Endodermal cell (in vitro differentiated cells): ENCODE measurements at regions not wholly inside any gene's neighbourhood (a gene's known extent, or its start where the extent isn't known, plus 50 kb on each side); places are given as distances from the start of the nearest gene placed in this dataset.

ENCODE experiments used
- DNase-seq: peaks from one replicate; pipeline ENCODE4 v3.0.0-alpha.2; 2017
- H3K27ac ChIP-seq: 2 replicates; pipeline ENCODE4 v1.5.1; 2013; ENCODE audit warnings: mild to moderate bottlenecking, low read depth, low read length, moderate library complexity
- H3K27me3 ChIP-seq: 2 replicates; pipeline ENCODE4 v1.6.1; 2013; ENCODE audit warnings: mild to moderate bottlenecking, low read length, moderate library complexity; ENCODE audit not compliant: insufficient read depth, control insufficient read depth, poor library complexity, severe bottlenecking
- H3K36me3 ChIP-seq: 2 replicates; pipeline ENCODE4 v1.7.0; 2013; ENCODE audit warnings: mild to moderate bottlenecking, low read length, moderate library complexity; ENCODE audit not compliant: control insufficient read depth, insufficient read depth
- H3K4me1 ChIP-seq: one replicate; pipeline ENCODE4 v1.7.0; 2013; ENCODE audit warnings: low read length; ENCODE audit not compliant: control insufficient read depth, insufficient read depth
- H3K4me3 ChIP-seq: 2 replicates; pipeline ENCODE4 v1.5.1; 2013; ENCODE audit warnings: mild to moderate bottlenecking, low read length, moderate library complexity
- H3K9ac ChIP-seq: 2 replicates; pipeline ENCODE4 v1.6.1; 2013; ENCODE audit warnings: mild to moderate bottlenecking, low read length, moderate library complexity; ENCODE audit not compliant: poor library complexity, severe bottlenecking; ENCODE audit errors: extremely low read depth
- H3K9me3 ChIP-seq: 2 replicates; pipeline ENCODE4 v1.6.1; 2013; ENCODE audit warnings: mild to moderate bottlenecking, low read length, moderate library complexity; ENCODE audit not compliant: control insufficient read depth
- H3K27ac Mint-ChIP-seq: 2 replicates; pipeline ENCODE4 v1.8.0; 2020; ENCODE audit warnings: mixed read lengths
- H3K27me3 Mint-ChIP-seq: 2 replicates; pipeline ENCODE4 v1.8.0; 2021; ENCODE audit warnings: mild to moderate bottlenecking, mixed read lengths; ENCODE audit not compliant: insufficient read depth
- H3K36me3 Mint-ChIP-seq: 2 replicates; pipeline ENCODE4 v1.8.0; 2020; ENCODE audit warnings: low read depth, mixed read lengths
- H3K4me1 Mint-ChIP-seq: 2 replicates; pipeline ENCODE4 v1.8.0; 2020; ENCODE audit warnings: mixed read lengths
- H3K4me3 Mint-ChIP-seq: 2 replicates; pipeline ENCODE4 v1.8.0; 2020; ENCODE audit warnings: mild to moderate bottlenecking, moderate library complexity, mixed read lengths
- H3K9me3 Mint-ChIP-seq: 2 replicates; pipeline ENCODE4 v1.8.0; 2020; ENCODE audit warnings: mild to moderate bottlenecking, mixed read lengths
- WGBS, 2 experiments: methylation state at CpG; one replicate each; pipeline versions ENCODE4 v1.1.5 to v1.1.7; 2013; ENCODE audit warnings: missing lambda C conversion rate in 2 of 2, mixed read lengths in 1 of 2; ENCODE audit not compliant: insufficient coverage in 1 of 2, insufficient read length in 1 of 2; 5-methylcytosine and 5-hydroxymethylcytosine counted together
- TF ChIP-seq, protein P1 (sequence below): fragments of 200-600 bp; sonication (generic); conservative IDR thresholded peaks from 2 replicates; pipeline ENCODE4 v1.5.0; 2021; ENCODE audit warnings: antibody characterized with exemption, mild to moderate bottlenecking

DNA sequence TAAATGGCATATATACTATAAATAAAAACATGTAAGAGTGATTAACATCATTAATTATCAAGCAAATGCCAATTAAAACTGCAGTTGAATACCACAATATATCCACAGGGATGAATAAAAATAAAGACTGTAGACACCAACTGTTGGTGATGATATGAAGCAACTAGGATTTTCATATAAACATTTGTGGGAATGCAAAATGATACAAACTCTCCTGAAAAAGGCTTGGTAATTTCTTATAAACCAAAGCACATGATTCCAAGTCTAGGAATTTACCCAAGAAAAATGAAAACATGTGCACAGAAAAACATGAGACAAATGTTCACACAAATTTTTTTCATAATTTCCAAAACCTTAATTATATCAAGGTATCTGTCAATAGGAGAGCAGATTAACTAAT lies 448.1 kb downstream of the ETV1 start:
- no peak overlapping the region for H3K9ac ChIP-seq
- peaks cover 28% of the 10 kb centered on the region for H3K4me1 Mint-ChIP-seq
- no peaks in the 10 kb centered on the region for H3K9me3 ChIP-seq
- H3K36me3 Mint-ChIP-seq: no peaks in the 10 kb centered on the region
- DNase-seq: no peak
- no peaks in the 10 kb centered on the region for H3K9me3 Mint-ChIP-seq
- H3K4me1 ChIP-seq: peaks cover 6% of the 10 kb centered on the region
- no peaks in the 10 kb centered on the region for H3K36me3 ChIP-seq
- H3K4me3 Mint-ChIP-seq: no peak overlapping the region
- no peak overlapping the region for H3K27ac Mint-ChIP-seq
- no peak overlapping the region for H3K27ac ChIP-seq
- TF ChIP-seq, protein P1, sequence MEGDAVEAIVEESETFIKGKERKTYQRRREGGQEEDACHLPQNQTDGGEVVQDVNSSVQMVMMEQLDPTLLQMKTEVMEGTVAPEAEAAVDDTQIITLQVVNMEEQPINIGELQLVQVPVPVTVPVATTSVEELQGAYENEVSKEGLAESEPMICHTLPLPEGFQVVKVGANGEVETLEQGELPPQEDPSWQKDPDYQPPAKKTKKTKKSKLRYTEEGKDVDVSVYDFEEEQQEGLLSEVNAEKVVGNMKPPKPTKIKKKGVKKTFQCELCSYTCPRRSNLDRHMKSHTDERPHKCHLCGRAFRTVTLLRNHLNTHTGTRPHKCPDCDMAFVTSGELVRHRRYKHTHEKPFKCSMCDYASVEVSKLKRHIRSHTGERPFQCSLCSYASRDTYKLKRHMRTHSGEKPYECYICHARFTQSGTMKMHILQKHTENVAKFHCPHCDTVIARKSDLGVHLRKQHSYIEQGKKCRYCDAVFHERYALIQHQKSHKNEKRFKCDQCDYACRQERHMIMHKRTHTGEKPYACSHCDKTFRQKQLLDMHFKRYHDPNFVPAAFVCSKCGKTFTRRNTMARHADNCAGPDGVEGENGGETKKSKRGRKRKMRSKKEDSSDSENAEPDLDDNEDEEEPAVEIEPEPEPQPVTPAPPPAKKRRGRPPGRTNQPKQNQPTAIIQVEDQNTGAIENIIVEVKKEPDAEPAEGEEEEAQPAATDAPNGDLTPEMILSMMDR: no peak
- H3K27me3 ChIP-seq: no peaks in the 10 kb centered on the region
- H3K27me3 Mint-ChIP-seq: no peaks in the 10 kb centered on the region
- H3K4me3 ChIP-seq: no peak overlapping the region

DNA sequence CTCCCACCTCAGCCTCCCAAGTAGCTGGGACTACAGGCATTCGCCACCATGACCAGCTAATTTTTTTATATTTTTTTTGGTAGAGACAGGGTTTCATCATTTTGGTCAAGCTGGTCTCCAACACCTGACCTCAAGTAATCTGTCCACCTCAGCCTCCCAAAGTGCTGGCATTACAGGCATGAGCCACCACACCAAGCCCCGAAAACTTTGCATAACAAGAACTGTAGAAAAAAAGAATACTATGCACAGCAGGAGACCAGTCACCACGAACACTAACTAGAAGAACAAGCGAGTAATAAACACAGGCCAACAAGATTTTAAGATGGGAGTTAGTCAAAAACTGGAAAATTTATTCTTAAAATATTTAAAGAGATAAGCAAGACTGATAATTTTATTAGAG lies 447.0 kb downstream of the ETV1 start:
- no peak for DNase-seq
- TF ChIP-seq, protein P1: no peak
- no peak overlapping the region for H3K4me3 ChIP-seq
- no peaks in the 10 kb centered on the region for H3K27me3 Mint-ChIP-seq
- H3K27ac ChIP-seq: no peak overlapping the region
- no peaks in the 10 kb centered on the region for H3K9me3 Mint-ChIP-seq
- no peak overlapping the region for H3K4me3 Mint-ChIP-seq
- peaks cover 10% of the 10 kb centered on the region for H3K4me1 ChIP-seq
- H3K9ac ChIP-seq: no peak overlapping the region
- H3K36me3 ChIP-seq: no peaks in the 10 kb centered on the region
- H3K9me3 ChIP-seq: no peaks in the 10 kb centered on the region
- no peaks in the 10 kb centered on the region for H3K27me3 ChIP-seq
- no peaks in the 10 kb centered on the region for H3K36me3 Mint-ChIP-seq
- H3K27ac Mint-ChIP-seq: no peak overlapping the region
- H3K4me1 Mint-ChIP-seq: peaks cover 37% of the 10 kb centered on the region
- 89% methylated on average over 4 of the region's 4 CpGs; no CpG with 5 or more reads in 1 of the 2 experiments for WGBS, 2 experiments

DNA sequence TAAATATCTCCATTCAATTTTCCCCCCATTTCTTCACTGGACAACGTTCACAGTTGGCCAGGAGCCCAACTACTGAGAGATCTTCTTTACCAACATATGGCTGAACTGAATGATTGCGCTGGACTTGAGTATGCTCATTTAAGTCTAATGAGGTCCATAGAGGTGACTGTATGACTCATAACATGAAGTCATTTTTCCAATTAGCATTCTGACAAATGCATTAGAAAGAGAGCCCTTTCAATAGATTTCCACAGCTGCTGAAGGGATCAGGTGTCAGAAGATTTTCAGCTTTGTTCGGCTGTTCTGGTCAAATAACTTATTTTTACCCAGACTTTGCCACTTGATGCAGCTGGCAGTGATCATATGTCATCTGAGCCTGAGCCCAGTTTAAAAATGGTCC lies 438.0 kb downstream of the ETV1 start:
- Mint-ChIP-seq H3K4me1 (peaks cover 25% of the 10 kb centered on the region), H3K9me3 (no peaks in the 10 kb centered on the region), H3K27me3 (no peaks in the 10 kb centered on the region), H3K27ac (no peak overlapping the region), H3K4me3 (no peak overlapping the region), H3K36me3 (no peaks in the 10 kb centered on the region)
- peaks cover 2% of the 10 kb centered on the region for H3K4me1 ChIP-seq
- 92 to 100% methylated on average over 1 to 3 of the region's 3 CpGs for WGBS, 2 experiments
- H3K27me3 ChIP-seq: no peaks in the 10 kb centered on the region
- H3K27ac ChIP-seq: no peak overlapping the region
- H3K9ac ChIP-seq: no peak overlapping the region
- TF ChIP-seq, protein P1: no peak
- no peaks in the 10 kb centered on the region for H3K36me3 ChIP-seq
- H3K9me3 ChIP-seq: no peaks in the 10 kb centered on the region
- H3K4me3 ChIP-seq: no peak overlapping the region
- DNase-seq: no peak
